Astrocyte of the spinal cord (primary cell): ENCODE measurements at regions not wholly inside any gene's neighbourhood (a gene's known extent, or its start where the extent isn't known, plus 50 kb on each side); places are given as distances from the start of the nearest gene placed in this dataset.

ENCODE experiments used
- DNase-seq: peaks from one replicate; pipeline ENCODE4 v3.0.0; 2011; ENCODE audit warnings: low read depth, low spot score
- H3K4me3 ChIP-seq: 2 replicates; pipeline ENCODE4 v1.5.1; 2011; ENCODE audit warnings: low read depth, mild to moderate bottlenecking, low read length, moderate library complexity
- CTCF ChIP-seq: IDR thresholded peaks from 2 replicates; pipeline ENCODE4 v1.5.1; 2012; ENCODE audit warnings: low read depth, mild to moderate bottlenecking, low read length, inconsistent platforms
- in situ Hi-C: cut with HindIII; loops from 2 replicates; pipeline ENCODE4 v1.10.0; 2017; ENCODE audit warnings: low sequenced_read_pairs

GRCh38 chr2:212902421-212902820, 249.0 kb downstream of the IKZF2 start:
- in situ Hi-C loops, result no loop called here
- no peak overlapping the region for H3K4me3 ChIP-seq
- no peak for DNase-seq
- TF ChIP-seq CTCF, result no peak

GRCh38 chr2:212901604-212902275, 249.7 kb downstream of the IKZF2 start:
- H3K4me3 ChIP-seq, result no peak overlapping the region
- in situ Hi-C loops, result no loop called here
- no peak for DNase-seq
- TF ChIP-seq CTCF, result no peak

- in situ Hi-C loops, result no loop called here
- no peak for DNase-seq
- TF ChIP-seq CTCF, result no peak
Observed at GRCh38 chr2:212900715-212901114, 250.7 kb downstream of the IKZF2 start.

DNA sequence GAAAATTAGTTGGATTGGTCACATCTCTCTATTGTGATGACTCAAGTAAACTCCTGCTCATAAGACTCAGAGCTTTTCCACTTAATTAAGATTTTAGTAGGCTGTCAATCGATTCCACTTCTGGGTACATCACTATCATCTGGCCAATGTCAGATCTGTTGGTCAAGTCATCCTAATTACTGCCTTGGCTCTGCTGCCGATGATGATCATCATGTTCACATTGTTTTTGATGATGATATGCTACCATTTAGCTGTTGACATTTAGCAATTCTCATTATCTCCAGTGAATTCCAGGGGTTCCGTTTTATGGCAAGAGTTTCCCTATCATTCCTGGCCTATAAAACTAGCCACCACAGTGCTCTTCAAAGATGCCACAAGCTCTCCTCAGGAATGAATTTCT, 253.4 kb downstream of the IKZF2 start:
- H3K4me3 ChIP-seq, result no peak overlapping the region
- DNase-seq, result no peak
- no peak for TF ChIP-seq CTCF
- in situ Hi-C loops, result no loop called here

More at GRCh38 chr2:212900715-212901114, 250.7 kb downstream of the IKZF2 start:
- H3K4me3 ChIP-seq, result no peak overlapping the region

GRCh38 chr2:212897296-212897695, 254.1 kb downstream of the IKZF2 start:
- H3K4me3 ChIP-seq, result no peak overlapping the region
- no peak for DNase-seq
- TF ChIP-seq CTCF, result no peak
- in situ Hi-C loops, result no loop called here

- no peak for DNase-seq
- in situ Hi-C loops, result no loop called here
- no peak overlapping the region for H3K4me3 ChIP-seq
- TF ChIP-seq CTCF, result no peak
Observed at GRCh38 chr2:212894026-212894425, 257.4 kb downstream of the IKZF2 start.

DNA sequence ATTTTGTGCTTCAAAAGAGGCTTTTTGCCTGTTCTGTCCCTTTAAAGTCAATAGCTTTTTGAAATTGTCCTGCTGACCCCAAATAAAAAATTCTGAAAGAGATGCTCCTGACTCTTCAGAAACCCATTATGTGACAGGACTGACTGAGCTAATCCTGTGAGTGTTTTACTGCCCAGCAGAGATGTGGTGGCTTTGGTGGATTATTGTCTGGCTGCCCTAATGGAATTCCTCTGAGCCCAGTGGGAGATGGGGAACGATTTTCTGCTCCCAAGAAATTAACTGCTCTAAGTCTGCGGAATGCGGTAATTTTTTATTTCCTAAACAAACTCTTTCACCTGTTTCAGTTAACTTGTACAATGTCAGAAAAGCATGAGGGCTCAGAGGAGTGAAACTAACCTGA, 258.2 kb downstream of the IKZF2 start:
- no peak for DNase-seq
- H3K4me3 ChIP-seq, result no peak overlapping the region
- no peak for TF ChIP-seq CTCF
- in situ Hi-C loops, result no loop called here
